Astrocyte of the spinal cord (primary cell): ENCODE measurements at regions not wholly inside any gene's neighbourhood (a gene's known extent, or its start where the extent isn't known, plus 50 kb on each side); places are given as distances from the start of the nearest gene placed in this dataset.

ENCODE experiments used
- DNase-seq: peaks from one replicate; pipeline ENCODE4 v3.0.0; 2011; ENCODE audit warnings: low read depth, low spot score
- H3K4me3 ChIP-seq: 2 replicates; pipeline ENCODE4 v1.5.1; 2011; ENCODE audit warnings: low read depth, mild to moderate bottlenecking, low read length, moderate library complexity
- CTCF ChIP-seq: IDR thresholded peaks from 2 replicates; pipeline ENCODE4 v1.5.1; 2012; ENCODE audit warnings: low read depth, mild to moderate bottlenecking, low read length, inconsistent platforms
- in situ Hi-C: cut with HindIII; loops from 2 replicates; pipeline ENCODE4 v1.10.0; 2017; ENCODE audit warnings: low sequenced_read_pairs

GRCh38 chr16:77069929-77070328, 121.1 kb upstream of the MON1B start:
- no peak for DNase-seq
- in situ Hi-C loops = no loop called here
- TF ChIP-seq CTCF = no peak
- no peak overlapping the region for H3K4me3 ChIP-seq

GRCh38 chr16:77070683-77071082, 120.3 kb upstream of the MON1B start:
- in situ Hi-C loops = no loop called here
- H3K4me3 ChIP-seq = no peak overlapping the region
- DNase-seq = no peak
- TF ChIP-seq CTCF = no peak

GRCh38 chr16:77076839-77077238, 114.2 kb upstream of the MON1B start:
- in situ Hi-C loops = no loop called here
- no peak for DNase-seq
- no peak overlapping the region for H3K4me3 ChIP-seq
- TF ChIP-seq CTCF = no peak

- H3K4me3 ChIP-seq = no peak overlapping the region
- no peak for DNase-seq
- no peak for TF ChIP-seq CTCF
- in situ Hi-C loops = no loop called here
Observed at GRCh38 chr16:77077256-77077922, 113.6 kb upstream of the MON1B start.

- no peak for TF ChIP-seq CTCF
- no peak overlapping the region for H3K4me3 ChIP-seq
- DNase-seq = no peak
- in situ Hi-C loops = no loop called here
Observed at GRCh38 chr16:77085981-77086380, 105.0 kb upstream of the MON1B start.

GRCh38 chr16:77090062-77090461, 100.9 kb upstream of the MON1B start:
- DNase-seq = no peak
- in situ Hi-C loops = no loop called here
- no peak overlapping the region for H3K4me3 ChIP-seq
- TF ChIP-seq CTCF = no peak
